ENCODE measurements at regions not wholly inside any gene's neighbourhood (a gene's known extent, or its start where the extent isn't known, plus 50 kb on each side); places are given as distances from the start of the nearest gene placed in this dataset.

DNA sequence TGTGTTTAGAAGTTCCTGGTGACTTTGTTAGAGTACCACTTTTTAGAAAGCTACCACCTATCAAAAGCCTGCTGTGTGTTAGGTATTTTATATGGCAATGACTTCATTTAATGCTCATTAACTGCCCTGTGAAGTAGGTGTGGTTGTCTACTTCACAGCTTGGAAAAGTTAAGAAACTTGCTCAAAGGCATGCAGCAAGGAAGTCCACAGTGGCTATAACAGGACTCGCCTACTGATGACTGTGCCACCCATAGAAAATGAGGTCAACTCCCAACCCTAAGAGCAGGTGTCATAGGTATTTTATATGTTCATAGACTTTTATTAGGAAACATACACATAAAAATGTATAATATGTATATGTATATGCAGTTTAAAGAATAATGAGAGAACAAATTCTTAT lies 125.2 kb upstream of the PAX6 start:
- no peak overlapping the region for H4K8ac ChIP-seq (replicated peaks; ENCODE audit: insufficient read length, low read depth, low read length)
- no peak overlapping the region for H3K18ac ChIP-seq (ENCODE audit: insufficient read length, low read depth, low read length)
- no peak overlapping the region for H3T11ph ChIP-seq (ENCODE audit: low read length)
- no peak overlapping the region for H3K4ac ChIP-seq (ENCODE audit: low read depth, low read length)
- TF ChIP-seq CTCF (conservative IDR thresholded peaks at IDR 0.05), result no peak
- no peak overlapping the region for H2BK5ac ChIP-seq (ENCODE audit: insufficient read length, low read length)
- Mint-ChIP-seq H3K9me3 (no peaks in the 10 kb centered on the region), H3K27me3 (ENCODE audit: low read depth) (no peaks in the 10 kb centered on the region), H3K4me1 (peaks cover 5 to 13% of the 10 kb centered on the region in 2 experiments), H3K27ac (no peak overlapping the region), H3K4me3 (no peak overlapping the region), H3K36me3 (ENCODE audit: insufficient read depth in 1 of 3, low read depth in 3 of 3) (no peaks in the 10 kb centered on the region)
- no peak overlapping the region for H4K5ac ChIP-seq (ENCODE audit: insufficient read length, low read depth, low read length)
- H3K9me3 ChIP-seq (ENCODE audit: control insufficient read depth, low read depth, low read length), result no peaks in the 10 kb centered on the region
- no peak overlapping the region for H2BK12ac ChIP-seq (ENCODE audit: insufficient read length, low read depth, low read length)
- H2BK20ac ChIP-seq (ENCODE audit: low read depth, low read length, poor library complexity, severe bottlenecking), result no peak overlapping the region
- H3K14ac ChIP-seq (ENCODE audit: insufficient read depth, low read length), result no peak overlapping the region
- no peaks in the 10 kb centered on the region for H3K79me2 ChIP-seq (ENCODE audit: insufficient read depth, low read length)
- no peak overlapping the region for H2AK5ac ChIP-seq (ENCODE audit: insufficient read length, low read length)
- H3K56ac ChIP-seq (ENCODE audit: insufficient read length, low read depth, low read length), result no peak overlapping the region
- no peak overlapping the region for H2BK120ac ChIP-seq (ENCODE audit: low read depth, low read length, poor library complexity, severe bottlenecking)
- no CpG with 5 or more reads among the region's 1 CpG for WGBS (ENCODE audit: extremely low coverage, insufficient read length, low lambda C conversion rate)
- no peak overlapping the region for H4K91ac ChIP-seq (ENCODE audit: insufficient read length, low read depth, low read length)
- H3K4me1 ChIP-seq (ENCODE audit: insufficient read depth, low read length), result no peaks in the 10 kb centered on the region
- H3K23ac ChIP-seq (ENCODE audit: insufficient read length, low read depth, low read length), result no peak overlapping the region
- H3K79me1 ChIP-seq (ENCODE audit: insufficient read depth, low read depth, low read length, poor library complexity, severe bottlenecking), result no peaks in the 10 kb centered on the region
- no peaks in the 10 kb centered on the region for H3K27me3 ChIP-seq (ENCODE audit: insufficient read depth, low read length)
- H3K4me2 ChIP-seq (ENCODE audit: insufficient read depth, insufficient read length, low read length), result no peak overlapping the region
- H3K23me2 ChIP-seq (ENCODE audit: insufficient read length, low read depth, low read length, poor library complexity, severe bottlenecking), result no peaks in the 10 kb centered on the region
- H3K9ac ChIP-seq (ENCODE audit: extremely low read depth, insufficient read length, low read length), result no peak overlapping the region
- H3K27ac ChIP-seq (ENCODE audit: insufficient read length, low read depth, low read length), result no peak overlapping the region
- H2AFZ ChIP-seq (ENCODE audit: low read length), result no peak overlapping the region
- no peak overlapping the region for H2BK15ac ChIP-seq (ENCODE audit: low read depth, low read length)
- H4K20me1 ChIP-seq (ENCODE audit: control insufficient read depth, insufficient read depth, insufficient read length), result no peaks in the 10 kb centered on the region
- no peak for DNase-seq
